ENCODE measurements at regions not wholly inside any gene's neighbourhood (a gene's known extent, or its start where the extent isn't known, plus 50 kb on each side); places are given as distances from the start of the nearest gene placed in this dataset.

GRCh38 chr6:8845690-8846089 is 410.3 kb upstream of the SLC35B3 start:
- CTCF ChIA-PET = no interaction called here
- no peak overlapping the region for H3K9ac ChIP-seq (ENCODE audit: low read length)
- H3K36me3 ChIP-seq (ENCODE audit: control insufficient read depth in 1 of 2, insufficient read depth in 2 of 2, low read length in 2 of 2) = no peaks in the 10 kb centered on the region
- H3K27ac ChIP-seq (ENCODE audit: low read depth, low read length) = no peak overlapping the region
- no peak overlapping the region for H3K4me3 ChIP-seq (replicated peaks in 1 of 2; ENCODE audit: low read depth in 1 of 2, low read length in 2 of 2)
- H2AFZ ChIP-seq (ENCODE audit: low read depth, low read length, poor library complexity, severe bottlenecking) = no peak overlapping the region
- H3K4me1 ChIP-seq (ENCODE audit: control insufficient read depth in 1 of 2, insufficient read depth in 2 of 2, low read length in 2 of 2) = no peaks in the 10 kb centered on the region
- H3K4me2 ChIP-seq (ENCODE audit: low read length) = no peak overlapping the region
- no peaks in the 10 kb centered on the region for H4K20me1 ChIP-seq (ENCODE audit: insufficient read depth)
- BruUV-seq (replicated peaks) = no TSS peak
- DNase-seq (ENCODE audit: low read depth, low spot score) (no peak), ATAC-seq (no peak)
- H3K9me2 ChIP-seq (ENCODE audit: insufficient read depth) = no peaks in the 10 kb centered on the region
- intact Hi-C loops (cut with micrococcal nuclease) = no loop called here
- no peaks in the 10 kb centered on the region for H3K27me3 ChIP-seq (ENCODE audit: insufficient read depth, low read length)
- RAD21 ChIA-PET (ENCODE audit: low non-redundant PET in 1 of 2, low total read pairs in 2 of 2, uncharacterized antibody in 2 of 2, unreplicated experiment in 2 of 2) = no interaction called here
- H3K79me2 ChIP-seq (ENCODE audit: insufficient read depth, low read length) = no peaks in the 10 kb centered on the region
- no peaks in the 10 kb centered on the region for H3K9me3 ChIP-seq (ENCODE audit: control insufficient read depth in 1 of 2, insufficient read depth in 1 of 2, low read depth in 1 of 2, low read length in 2 of 2)
- TF ChIP-seq, protein P1, sequence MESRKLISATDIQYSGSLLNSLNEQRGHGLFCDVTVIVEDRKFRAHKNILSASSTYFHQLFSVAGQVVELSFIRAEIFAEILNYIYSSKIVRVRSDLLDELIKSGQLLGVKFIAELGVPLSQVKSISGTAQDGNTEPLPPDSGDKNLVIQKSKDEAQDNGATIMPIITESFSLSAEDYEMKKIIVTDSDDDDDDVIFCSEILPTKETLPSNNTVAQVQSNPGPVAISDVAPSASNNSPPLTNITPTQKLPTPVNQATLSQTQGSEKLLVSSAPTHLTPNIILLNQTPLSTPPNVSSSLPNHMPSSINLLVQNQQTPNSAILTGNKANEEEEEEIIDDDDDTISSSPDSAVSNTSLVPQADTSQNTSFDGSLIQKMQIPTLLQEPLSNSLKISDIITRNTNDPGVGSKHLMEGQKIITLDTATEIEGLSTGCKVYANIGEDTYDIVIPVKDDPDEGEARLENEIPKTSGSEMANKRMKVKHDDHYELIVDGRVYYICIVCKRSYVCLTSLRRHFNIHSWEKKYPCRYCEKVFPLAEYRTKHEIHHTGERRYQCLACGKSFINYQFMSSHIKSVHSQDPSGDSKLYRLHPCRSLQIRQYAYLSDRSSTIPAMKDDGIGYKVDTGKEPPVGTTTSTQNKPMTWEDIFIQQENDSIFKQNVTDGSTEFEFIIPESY (IDR thresholded peaks at IDR 0.05; ENCODE audit: extremely low read depth, insufficient replicate concordance, low read length) = no peak
- TF ChIP-seq, protein P2, sequence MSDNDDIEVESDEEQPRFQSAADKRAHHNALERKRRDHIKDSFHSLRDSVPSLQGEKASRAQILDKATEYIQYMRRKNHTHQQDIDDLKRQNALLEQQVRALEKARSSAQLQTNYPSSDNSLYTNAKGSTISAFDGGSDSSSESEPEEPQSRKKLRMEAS (IDR thresholded peaks at IDR 0.05) = no peak
- TF ChIP-seq ELF1 (IDR thresholded peaks at IDR 0.05; ENCODE audit: borderline replicate concordance, low read depth) (no peak), SRF (IDR thresholded peaks at IDR 0.05; ENCODE audit: low read depth) (no peak), CEBPB (IDR thresholded peaks at IDR 0.05; ENCODE audit: low read depth) (no peak), SIN3A (IDR thresholded peaks at IDR 0.05; ENCODE audit: low read depth) (no peak), EZH2phosphoT487 (IDR thresholded peaks at IDR 0.05; ENCODE audit: borderline replicate concordance) (no peak), JUND (IDR thresholded peaks at IDR 0.05) (no peak), REST (IDR thresholded peaks at IDR 0.05; ENCODE audit: low read depth) (no peak), RAD21 (IDR thresholded peaks at IDR 0.05; ENCODE audit: low read depth) (no peak), POLR2AphosphoS5 (IDR thresholded peaks at IDR 0.05; ENCODE audit: low read depth, low read length) (no peak), POLR2A (IDR thresholded peaks at IDR 0.05; ENCODE audit: borderline replicate concordance, extremely low read depth, insufficient read depth, insufficient read length) (no peak), YY1 (IDR thresholded peaks at IDR 0.05; ENCODE audit: extremely low read depth, insufficient replicate concordance, low read depth, low read length) (no peak), EZH2 (IDR thresholded peaks at IDR 0.05) (no peak), FOSL1 (IDR thresholded peaks at IDR 0.05; ENCODE audit: low read depth) (no peak), CBX3 (IDR thresholded peaks at IDR 0.05; ENCODE audit: low read depth) (no peak), EGR1 (IDR thresholded peaks at IDR 0.05; ENCODE audit: low read depth) (no peak), SP1 (IDR thresholded peaks at IDR 0.05; ENCODE audit: low read depth) (no peak), TCF7L2 (IDR thresholded peaks at IDR 0.05; ENCODE audit: borderline replicate concordance, extremely low read depth, insufficient read depth, insufficient read length) (no peak), ZNF274 (IDR thresholded peaks at IDR 0.05; ENCODE audit: low read depth, low read length) (no peak)
- POLR2A ChIA-PET = no interaction called here
